Cardiac fibroblast (primary cell): ENCODE measurements at regions not wholly inside any gene's neighbourhood (a gene's known extent, or its start where the extent isn't known, plus 50 kb on each side); places are given as distances from the start of the nearest gene placed in this dataset.

Source experiments
- DNase-seq, 2 donors: peaks; one replicate each; pipeline versions ENCODE4 v3.0.0 to v3.0.0-alpha.2; 2010; ENCODE audit warnings: low read depth in 2 of 2
- H3K4me3 ChIP-seq, 2 donors: replicated peaks in 1 of 2; 1 replicate in 1 of 2; 2 replicates in 1 of 2; pipeline ENCODE4 v1.5.1; 2011; ENCODE audit warnings: low read depth in 2 of 2, low read length in 2 of 2, mild to moderate bottlenecking in 2 of 2, moderate library complexity in 1 of 2
- TF ChIP-seq, protein P1 (sequence below): IDR thresholded peaks from one replicate; pipeline ENCODE4 v1.5.1; 2011; ENCODE audit warnings: low read depth, mild to moderate bottlenecking, low read length, inconsistent platforms

DNA sequence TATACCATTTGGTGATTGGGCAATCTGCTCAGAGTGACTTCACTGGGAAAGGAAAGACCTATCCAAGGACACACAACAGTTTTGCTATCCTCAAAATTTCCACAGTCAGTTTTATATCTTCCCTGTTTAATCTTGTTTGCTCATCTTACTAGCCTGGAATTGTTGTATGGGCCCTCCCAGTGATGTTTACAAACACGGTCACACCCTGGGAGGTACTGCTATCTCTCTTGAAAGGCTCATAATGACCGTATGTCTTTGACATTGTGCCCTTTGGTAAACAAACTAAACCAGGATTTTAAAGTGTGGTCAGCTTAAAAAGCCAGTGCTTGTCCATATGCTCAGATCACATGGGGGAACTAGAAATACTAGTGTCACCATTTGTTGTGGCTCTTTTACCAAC lies 277.0 kb downstream of the CDH2 start:
- H3K4me3 ChIP-seq, result no peak overlapping the region
- TF ChIP-seq, protein P1, sequence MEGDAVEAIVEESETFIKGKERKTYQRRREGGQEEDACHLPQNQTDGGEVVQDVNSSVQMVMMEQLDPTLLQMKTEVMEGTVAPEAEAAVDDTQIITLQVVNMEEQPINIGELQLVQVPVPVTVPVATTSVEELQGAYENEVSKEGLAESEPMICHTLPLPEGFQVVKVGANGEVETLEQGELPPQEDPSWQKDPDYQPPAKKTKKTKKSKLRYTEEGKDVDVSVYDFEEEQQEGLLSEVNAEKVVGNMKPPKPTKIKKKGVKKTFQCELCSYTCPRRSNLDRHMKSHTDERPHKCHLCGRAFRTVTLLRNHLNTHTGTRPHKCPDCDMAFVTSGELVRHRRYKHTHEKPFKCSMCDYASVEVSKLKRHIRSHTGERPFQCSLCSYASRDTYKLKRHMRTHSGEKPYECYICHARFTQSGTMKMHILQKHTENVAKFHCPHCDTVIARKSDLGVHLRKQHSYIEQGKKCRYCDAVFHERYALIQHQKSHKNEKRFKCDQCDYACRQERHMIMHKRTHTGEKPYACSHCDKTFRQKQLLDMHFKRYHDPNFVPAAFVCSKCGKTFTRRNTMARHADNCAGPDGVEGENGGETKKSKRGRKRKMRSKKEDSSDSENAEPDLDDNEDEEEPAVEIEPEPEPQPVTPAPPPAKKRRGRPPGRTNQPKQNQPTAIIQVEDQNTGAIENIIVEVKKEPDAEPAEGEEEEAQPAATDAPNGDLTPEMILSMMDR, result no peak
- DNase-seq, result no peak

DNA sequence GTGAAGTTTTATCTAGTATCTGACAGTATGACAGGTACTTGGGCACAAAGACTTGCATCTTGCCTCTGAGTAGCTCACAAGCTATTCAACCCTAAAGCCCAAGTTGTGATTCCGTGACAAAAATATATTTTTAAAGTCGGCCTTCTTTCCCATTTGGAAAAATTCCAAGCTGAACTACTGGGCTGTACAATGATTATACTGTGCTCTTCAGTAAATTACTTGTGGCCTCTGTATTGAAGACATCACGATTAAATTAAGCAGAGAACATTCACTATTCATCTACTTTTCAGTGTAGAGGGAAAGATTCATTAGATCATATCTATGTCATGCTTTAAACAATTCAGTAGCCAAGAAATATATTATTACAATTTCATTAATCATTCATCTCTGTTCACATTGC lies 282.2 kb downstream of the CDH2 start:
- TF ChIP-seq, protein P1, result no peak
- H3K4me3 ChIP-seq, result no peak overlapping the region
- no peak for DNase-seq

DNA sequence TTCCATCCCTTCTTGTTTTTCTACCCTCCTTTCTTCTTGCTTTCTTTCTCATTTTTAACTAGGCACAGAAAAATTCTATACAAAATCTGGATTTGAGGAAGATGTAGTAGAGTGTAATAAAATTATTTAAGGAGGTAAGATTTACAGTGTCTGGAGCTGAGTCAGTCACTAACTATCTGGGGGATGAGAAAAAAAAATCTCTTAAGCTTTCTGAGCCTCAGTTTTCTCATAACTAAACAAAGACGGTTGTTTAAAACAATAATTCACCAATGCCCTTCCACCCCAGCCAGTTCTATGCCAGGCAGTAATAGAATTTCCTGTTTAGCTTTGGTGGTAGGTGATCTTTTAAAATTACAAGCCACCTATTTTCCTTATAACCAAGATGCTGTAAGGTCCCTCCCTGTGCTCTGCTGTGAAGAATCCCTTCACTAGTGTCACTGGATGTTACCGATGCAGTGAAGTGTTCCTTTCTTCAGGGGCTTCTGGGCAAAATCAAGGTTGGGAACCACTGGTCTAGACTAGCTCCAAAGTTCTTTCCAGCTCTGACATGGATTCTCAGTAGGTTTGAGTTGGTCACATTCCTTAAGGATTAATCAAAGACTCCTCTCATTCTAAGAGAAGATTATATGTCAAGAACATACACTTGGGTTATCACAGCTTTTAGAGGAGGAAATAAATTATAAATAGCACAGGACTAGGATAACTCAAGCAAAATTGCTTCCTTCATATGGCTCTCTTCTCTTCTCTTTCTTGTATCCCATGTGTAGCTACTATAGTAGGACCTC lies 289.0 kb downstream of the CDH2 start:
- TF ChIP-seq, protein P1, result no peak
- H3K4me3 ChIP-seq, result no peak overlapping the region
- peak in 1 of 2 donors; percentile 17 for DNase-seq

DNA sequence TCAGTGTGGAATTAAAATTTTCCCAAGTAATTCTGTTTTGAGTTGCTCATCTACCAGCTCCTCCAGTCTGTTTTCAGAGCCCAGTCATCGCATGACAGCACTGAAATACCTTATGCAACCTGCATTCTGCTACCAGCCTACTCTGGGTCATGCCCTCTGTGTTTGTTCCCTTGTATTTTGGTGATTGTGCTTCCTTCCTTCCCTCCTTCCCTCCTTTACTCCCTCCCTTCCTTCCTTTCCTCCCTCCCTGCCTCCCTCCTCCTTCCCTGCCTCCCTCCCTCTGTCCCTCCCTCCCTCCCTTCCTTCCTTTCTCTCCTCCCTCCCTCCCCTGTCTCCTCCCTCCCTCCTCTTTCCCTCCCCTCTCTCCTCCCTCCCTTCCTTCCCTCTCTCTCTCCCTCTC lies 289.6 kb downstream of the CDH2 start:
- no peak overlapping the region for H3K4me3 ChIP-seq
- peak in 1 of 2 donors; percentile 25 for DNase-seq

DNA sequence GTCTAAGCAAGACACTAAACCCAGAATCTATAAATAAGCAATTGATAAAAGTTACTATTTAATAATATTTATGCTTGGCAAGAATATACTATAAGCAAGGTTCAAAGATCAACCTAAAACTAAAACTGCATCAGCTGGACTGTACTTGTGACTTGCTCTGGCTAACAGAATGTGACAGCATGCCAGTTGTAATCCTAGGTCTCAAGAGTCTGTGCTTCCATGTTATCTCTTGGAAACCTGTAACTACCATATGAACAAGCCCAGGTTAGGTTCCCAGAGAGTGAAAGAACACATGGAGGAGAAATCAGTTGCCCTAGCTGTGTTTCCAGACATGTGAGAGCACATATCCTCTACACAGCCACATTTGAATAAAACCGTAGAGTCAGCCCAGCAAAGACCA lies 297.4 kb downstream of the CDH2 start:
- no peak for DNase-seq
- H3K4me3 ChIP-seq, result no peak overlapping the region
- TF ChIP-seq, protein P1, result no peak

More for the DNA sequence above, 289.6 kb downstream of the CDH2 start:
- TF ChIP-seq, protein P1, result no peak

DNA sequence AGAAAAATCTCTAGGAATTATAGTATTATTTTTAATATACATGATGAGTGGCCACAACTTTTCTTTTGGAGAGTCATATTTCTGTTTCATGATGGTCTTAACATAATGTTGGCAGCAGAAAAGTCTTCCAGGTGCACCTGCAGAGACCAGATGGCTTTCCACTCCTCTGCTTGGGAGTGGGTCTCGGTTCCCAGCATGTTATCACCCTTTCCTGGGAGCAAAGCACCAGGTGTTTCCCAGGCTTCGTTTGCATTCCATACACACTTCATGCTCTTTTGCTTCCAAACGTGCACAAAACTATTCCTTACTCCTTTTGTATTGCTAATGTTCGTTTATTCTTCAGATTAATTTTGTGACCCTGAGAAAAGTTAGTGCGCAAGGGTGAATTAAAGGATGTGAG lies 305.2 kb downstream of the CDH2 start:
- no peak for DNase-seq
- no peak overlapping the region for H3K4me3 ChIP-seq
- TF ChIP-seq, protein P1, result no peak

DNA sequence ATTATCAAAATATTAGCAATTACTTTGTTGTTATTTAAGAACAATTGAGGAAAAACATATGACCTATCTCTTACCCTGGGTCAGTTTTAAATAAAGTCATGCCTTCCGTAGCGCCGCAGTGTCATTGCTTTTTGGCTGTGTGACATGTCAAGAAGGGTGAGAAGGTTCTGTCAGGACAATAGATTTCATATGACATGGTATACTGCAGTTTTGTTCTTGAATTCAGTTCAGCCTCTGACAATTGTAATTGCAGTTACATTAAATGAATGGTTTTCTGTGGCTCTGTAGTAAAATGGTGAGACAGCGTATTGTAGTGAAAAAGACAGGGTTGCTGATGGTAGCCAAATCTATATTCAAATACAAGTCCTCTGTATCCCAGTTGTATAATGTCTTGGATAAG lies 307.2 kb downstream of the CDH2 start:
- no peak overlapping the region for H3K4me3 ChIP-seq
- DNase-seq, result no peak
- TF ChIP-seq, protein P1, result no peak
